H9 (cell line): ENCODE measurements at regions not wholly inside any gene's neighbourhood (a gene's known extent, or its start where the extent isn't known, plus 50 kb on each side); places are given as distances from the start of the nearest gene placed in this dataset.

Source experiments
- DNase-seq: peaks from one replicate; pipeline ENCODE4 v3.0.0-alpha.2; 2017
- H2AFZ ChIP-seq: one replicate; pipeline ENCODE4 v1.6.1; 2013; ENCODE audit warnings: mild to moderate bottlenecking, low read length, control low read depth, moderate library complexity
- H2AK5ac ChIP-seq: 2 replicates; pipeline ENCODE4 v1.6.1; 2013; ENCODE audit warnings: low read length, control low read depth, mixed read lengths; ENCODE audit not compliant: insufficient read length
- H2BK120ac ChIP-seq: one replicate; pipeline ENCODE4 v1.6.1; 2013; ENCODE audit warnings: low read depth, mild to moderate bottlenecking, low read length, control low read depth, inconsistent platforms; ENCODE audit not compliant: poor library complexity, severe bottlenecking
- H2BK12ac ChIP-seq: 2 replicates; pipeline ENCODE4 v1.6.1; 2013; ENCODE audit warnings: low read length, control low read depth, mixed read lengths, low read depth; ENCODE audit not compliant: insufficient read length
- H2BK15ac ChIP-seq: 2 replicates; pipeline ENCODE4 v1.6.1; 2013; ENCODE audit warnings: low read depth, low read length, control low read depth
- H2BK20ac ChIP-seq: one replicate; pipeline ENCODE4 v1.6.1; 2013; ENCODE audit warnings: low read depth, mild to moderate bottlenecking, low read length, control low read depth, inconsistent platforms; ENCODE audit not compliant: poor library complexity, severe bottlenecking
- H2BK5ac ChIP-seq: 2 replicates; pipeline ENCODE4 v1.6.1; 2013; ENCODE audit warnings: low read length, control low read depth, mixed read lengths; ENCODE audit not compliant: insufficient read length
- H3K14ac ChIP-seq: 2 replicates; pipeline ENCODE4 v1.6.1; 2013; ENCODE audit warnings: low read length, control low read depth; ENCODE audit not compliant: insufficient read depth
- H3K18ac ChIP-seq: 2 replicates; pipeline ENCODE4 v1.6.1; 2013; ENCODE audit warnings: low read depth, mild to moderate bottlenecking, mixed read lengths, low read length, control low read depth; ENCODE audit not compliant: insufficient read length
- H3K23ac ChIP-seq: 2 replicates; pipeline ENCODE4 v1.6.1; 2013; ENCODE audit warnings: low read length, control low read depth, mixed read lengths, low read depth; ENCODE audit not compliant: insufficient read length
- H3K23me2 ChIP-seq: 2 replicates; pipeline ENCODE4 v1.6.1; 2013; ENCODE audit warnings: low read depth, mild to moderate bottlenecking, mixed read lengths, low read length, control low read depth; ENCODE audit not compliant: insufficient read length, poor library complexity, severe bottlenecking
- H3K27ac ChIP-seq: 2 replicates; pipeline ENCODE4 v1.5.1; 2013; ENCODE audit warnings: low read length, control low read depth, mixed read lengths, low read depth; ENCODE audit not compliant: insufficient read length
- H3K27me3 ChIP-seq: 2 replicates; pipeline ENCODE4 v1.6.1; 2013; ENCODE audit warnings: low read length, control low read depth, inconsistent platforms; ENCODE audit not compliant: insufficient read depth
- H3K4ac ChIP-seq: 2 replicates; pipeline ENCODE4 v1.6.1; 2013; ENCODE audit warnings: low read depth, mild to moderate bottlenecking, control low read depth, inconsistent platforms, low read length, moderate library complexity
- H3K4me1 ChIP-seq: 2 replicates; pipeline ENCODE4 v1.6.1; 2013; ENCODE audit warnings: low read length, control low read depth, inconsistent platforms; ENCODE audit not compliant: insufficient read depth
- H3K4me2 ChIP-seq: 2 replicates; pipeline ENCODE4 v1.6.1; 2013; ENCODE audit warnings: low read length, control low read depth, mixed read lengths; ENCODE audit not compliant: insufficient read length, insufficient read depth
- H3K56ac ChIP-seq: 2 replicates; pipeline ENCODE4 v1.6.1; 2013; ENCODE audit warnings: low read depth, mild to moderate bottlenecking, mixed read lengths, low read length, control low read depth; ENCODE audit not compliant: insufficient read length
- H3K79me1 ChIP-seq: 2 replicates; pipeline ENCODE4 v1.6.1; 2013; ENCODE audit warnings: low read depth, mild to moderate bottlenecking, moderate library complexity, low read length, control low read depth, inconsistent platforms; ENCODE audit not compliant: insufficient read depth, poor library complexity, severe bottlenecking
- H3K79me2 ChIP-seq: 2 replicates; pipeline ENCODE4 v1.6.1; 2013; ENCODE audit warnings: low read length, control low read depth, inconsistent platforms; ENCODE audit not compliant: insufficient read depth
- H3K9ac ChIP-seq: 2 replicates; pipeline ENCODE4 v1.6.1; 2013; ENCODE audit warnings: low read length, control low read depth, mixed read lengths; ENCODE audit not compliant: insufficient read length; ENCODE audit errors: extremely low read depth
- H3K9me3 ChIP-seq: one replicate; pipeline ENCODE4 v1.6.1; 2013; ENCODE audit warnings: low read depth, low read length, inconsistent platforms; ENCODE audit not compliant: control insufficient read depth
- H3T11ph ChIP-seq: one replicate; pipeline ENCODE4 v1.6.1; 2013; ENCODE audit warnings: mild to moderate bottlenecking, low read length, control low read depth, inconsistent platforms
- H4K20me1 ChIP-seq: one replicate; pipeline ENCODE4 v1.6.1; 2013; ENCODE audit not compliant: control insufficient read depth, insufficient read length, insufficient read depth
- H4K5ac ChIP-seq: 2 replicates; pipeline ENCODE4 v1.6.1; 2013; ENCODE audit warnings: low read depth, mild to moderate bottlenecking, mixed read lengths, low read length, control low read depth; ENCODE audit not compliant: insufficient read length
- H4K8ac ChIP-seq: replicated peaks from 2 replicates; pipeline ENCODE4 v1.6.1; 2013; ENCODE audit warnings: low read length, control low read depth, mixed read lengths, low read depth; ENCODE audit not compliant: insufficient read length
- H4K91ac ChIP-seq: 2 replicates; pipeline ENCODE4 v1.6.1; 2013; ENCODE audit warnings: low read depth, mild to moderate bottlenecking, moderate library complexity, mixed read lengths, low read length, control low read depth; ENCODE audit not compliant: insufficient read length
- H3K27ac Mint-ChIP-seq, 3 experiments: 2 replicates in 2 of 3; 3 replicates in 1 of 3; pipeline ENCODE4 v1.8.0; 2020 to 2021; ENCODE audit warnings: mixed read lengths in 3 of 3, mild to moderate bottlenecking in 1 of 3, moderate library complexity in 1 of 3
- H3K27me3 Mint-ChIP-seq: 2 replicates; pipeline ENCODE4 v1.8.0; 2021; ENCODE audit warnings: low read depth, mild to moderate bottlenecking, moderate library complexity, mixed read lengths
- H3K36me3 Mint-ChIP-seq, 3 experiments: 2 replicates in 2 of 3; 3 replicates in 1 of 3; pipeline ENCODE4 v1.8.0; 2020 to 2021; ENCODE audit warnings: low read depth in 3 of 3, mixed read lengths in 3 of 3; ENCODE audit not compliant: insufficient read depth in 1 of 3
- H3K4me1 Mint-ChIP-seq, 2 experiments: 2 replicates each; pipeline ENCODE4 v1.8.0; 2020; ENCODE audit warnings: mixed read lengths in 2 of 2
- H3K4me3 Mint-ChIP-seq, 2 experiments: 2 replicates in 1 of 2; 3 replicates in 1 of 2; pipeline ENCODE4 v1.8.0; 2020 to 2021; ENCODE audit warnings: mild to moderate bottlenecking in 2 of 2, mixed read lengths in 2 of 2, moderate library complexity in 1 of 2
- H3K9me3 Mint-ChIP-seq, 2 experiments: 2 replicates in 1 of 2; 3 replicates in 1 of 2; pipeline ENCODE4 v1.8.0; 2020; ENCODE audit warnings: mild to moderate bottlenecking in 2 of 2, mixed read lengths in 2 of 2, moderate library complexity in 1 of 2
- WGBS: extraction: QIAGEN DNeasy Blood & Tissue Kit; methylation state at CpG from one replicate; pipeline ENCODE4 v1.1.7; 2013; ENCODE audit warnings: missing lambda C conversion rate, low lambda C conversion rate, mixed read lengths; ENCODE audit not compliant: insufficient read length; ENCODE audit errors: extremely low coverage; 5-methylcytosine and 5-hydroxymethylcytosine counted together
- TF ChIP-seq, protein P1 (sequence below): fragments of 200-600 bp; sonication (generic); conservative IDR thresholded peaks from 3 replicates; pipeline ENCODE4 v1.8.0; 2021; ENCODE audit warnings: antibody characterized with exemption, mild to moderate bottlenecking

DNA sequence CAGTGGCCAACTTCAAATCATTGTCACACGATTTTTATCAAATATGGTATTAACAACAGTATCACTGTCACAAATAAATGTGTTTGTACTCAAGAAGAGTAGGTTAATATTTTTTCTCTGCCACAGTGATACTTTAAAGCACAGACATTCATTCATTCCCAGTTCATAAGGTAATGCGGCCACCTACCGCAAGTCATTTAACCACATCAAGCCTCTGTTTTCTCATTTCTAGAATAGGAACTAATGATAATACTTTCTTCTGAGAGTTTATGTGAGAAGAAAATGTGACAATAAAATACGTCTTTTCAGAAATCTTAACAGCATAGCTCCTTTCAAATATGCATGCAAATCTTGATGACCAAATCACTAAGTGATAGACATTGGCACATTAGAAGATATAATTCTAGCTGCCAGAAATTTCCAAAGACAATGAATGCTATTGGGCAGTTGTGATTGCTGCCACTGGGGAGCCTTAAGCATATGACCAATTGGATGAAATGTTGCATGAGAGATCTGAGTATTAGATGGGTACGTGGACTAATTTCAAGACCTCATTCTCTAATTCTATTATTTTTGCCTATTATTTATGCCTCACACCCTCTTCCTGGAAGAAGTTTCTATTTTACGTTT is 430.9 kb downstream of the PID1 start:
- no peaks in the 10 kb centered on the region for H4K20me1 ChIP-seq
- H3K27me3 Mint-ChIP-seq, result no peaks in the 10 kb centered on the region

More for the DNA sequence above, 430.9 kb downstream of the PID1 start:
- Histone ChIP-seq H3K4me1 (no peaks in the 10 kb centered on the region), H3K79me1 (no peaks in the 10 kb centered on the region), H3K27me3 (no peaks in the 10 kb centered on the region), H3K18ac (no peak overlapping the region), H3K9me3 (no peaks in the 10 kb centered on the region), H3K23me2 (no peaks in the 10 kb centered on the region), H3K56ac (no peak overlapping the region), H3T11ph (no peak overlapping the region), H3K14ac (no peak overlapping the region), H2BK5ac (no peak overlapping the region), H4K5ac (no peak overlapping the region), H2AFZ (no peak overlapping the region), H4K8ac (no peak overlapping the region), H2BK12ac (no peak overlapping the region), H3K4ac (no peak overlapping the region), H3K4me2 (no peak overlapping the region), H3K79me2 (no peaks in the 10 kb centered on the region), H3K9ac (no peak overlapping the region), H3K27ac (no peak overlapping the region), H2BK15ac (no peak overlapping the region), H3K23ac (no peak overlapping the region), H4K91ac (no peak overlapping the region), H2BK20ac (no peak overlapping the region), H2BK120ac (no peak overlapping the region), H2AK5ac (no peak overlapping the region)
- H3K36me3 Mint-ChIP-seq, result no peaks in the 10 kb centered on the region
- DNase-seq, result no peak
- no peak overlapping the region for H3K4me3 Mint-ChIP-seq
- TF ChIP-seq, protein P1, sequence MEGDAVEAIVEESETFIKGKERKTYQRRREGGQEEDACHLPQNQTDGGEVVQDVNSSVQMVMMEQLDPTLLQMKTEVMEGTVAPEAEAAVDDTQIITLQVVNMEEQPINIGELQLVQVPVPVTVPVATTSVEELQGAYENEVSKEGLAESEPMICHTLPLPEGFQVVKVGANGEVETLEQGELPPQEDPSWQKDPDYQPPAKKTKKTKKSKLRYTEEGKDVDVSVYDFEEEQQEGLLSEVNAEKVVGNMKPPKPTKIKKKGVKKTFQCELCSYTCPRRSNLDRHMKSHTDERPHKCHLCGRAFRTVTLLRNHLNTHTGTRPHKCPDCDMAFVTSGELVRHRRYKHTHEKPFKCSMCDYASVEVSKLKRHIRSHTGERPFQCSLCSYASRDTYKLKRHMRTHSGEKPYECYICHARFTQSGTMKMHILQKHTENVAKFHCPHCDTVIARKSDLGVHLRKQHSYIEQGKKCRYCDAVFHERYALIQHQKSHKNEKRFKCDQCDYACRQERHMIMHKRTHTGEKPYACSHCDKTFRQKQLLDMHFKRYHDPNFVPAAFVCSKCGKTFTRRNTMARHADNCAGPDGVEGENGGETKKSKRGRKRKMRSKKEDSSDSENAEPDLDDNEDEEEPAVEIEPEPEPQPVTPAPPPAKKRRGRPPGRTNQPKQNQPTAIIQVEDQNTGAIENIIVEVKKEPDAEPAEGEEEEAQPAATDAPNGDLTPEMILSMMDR, result no peak
- no peaks in the 10 kb centered on the region for H3K9me3 Mint-ChIP-seq
- WGBS, result no CpG with 5 or more reads among the region's 6 CpGs
- H3K4me1 Mint-ChIP-seq, result peaks cover 0 to 3% of the 10 kb centered on the region in 2 experiments; a peak in 1 of 4 replicates
- H3K27ac Mint-ChIP-seq, result no peak overlapping the region
